Caco-2 (cell line): ENCODE measurements at regions not wholly inside any gene's neighbourhood (a gene's known extent, or its start where the extent isn't known, plus 50 kb on each side); places are given as distances from the start of the nearest gene placed in this dataset.

ENCODE experiments used
- BruUV-seq: library from RNA; stranded (reverse); fragments of 400-500 nt; replicated peaks from 2 replicates; lab custom pipeline; 2021; lab: Mats Ljungman, UMichigan
- CTCF ChIA-PET: fragments of 300-600 bp; sonication (Branson Sonifier 250); formaldehyde crosslinking; loops from one replicate; lab custom pipeline; 2022; ENCODE audit warnings: antibody characterized with exemption; lab: Charles Lee
- POLR2A ChIA-PET: fragments of 300-600 bp; sonication (Branson Sonifier 250); formaldehyde crosslinking; loops from one replicate; lab custom pipeline; 2022; ENCODE audit warnings: antibody characterized with exemption; lab: Charles Lee
- DNase-seq, 2 experiments: peaks; one replicate each; pipeline versions ENCODE4 v3.0.0 to v3.0.0-alpha.2; 2020 to 2022
- H3K27me3 ChIP-seq: replicated peaks from 2 replicates; pipeline ENCODE4 v1.6.0; 2011; ENCODE audit warnings: low read length; ENCODE audit not compliant: control insufficient read depth, insufficient read depth
- H3K36me3 ChIP-seq: 2 replicates; pipeline ENCODE4 v1.5.1; 2011; ENCODE audit warnings: low read length; ENCODE audit not compliant: control insufficient read depth, insufficient read depth
- H3K4me1 ChIP-seq: fragments of 250-450 bp; sonication (Bioruptor Pico); 2 replicates; pipeline ENCODE4 v1.5.1; 2020; ENCODE audit warnings: mild to moderate bottlenecking
- H3K4me3 ChIP-seq: 2 replicates; pipeline ENCODE4 v1.5.1; 2011; ENCODE audit warnings: low read depth, mild to moderate bottlenecking, control low read depth, low read length
- H3K9me3 ChIP-seq: fragments of 250-450 bp; sonication (Bioruptor Pico); 2 replicates; pipeline ENCODE4 v1.5.1; 2020; ENCODE audit warnings: mild to moderate bottlenecking, moderate library complexity
- H3K27ac Mint-ChIP-seq: one replicate; pipeline ENCODE4 v1.8.0; 2022; ENCODE audit warnings: mixed read lengths; ENCODE audit not compliant: unreplicated experiment
- H3K27me3 Mint-ChIP-seq: one replicate; pipeline ENCODE4 v1.8.0; 2022; ENCODE audit warnings: mixed read lengths; ENCODE audit not compliant: insufficient read depth, unreplicated experiment
- H3K36me3 Mint-ChIP-seq: one replicate; pipeline ENCODE4 v1.8.0; 2022; ENCODE audit warnings: mild to moderate bottlenecking, mixed read lengths; ENCODE audit not compliant: insufficient read depth, unreplicated experiment
- H3K4me1 Mint-ChIP-seq: one replicate; pipeline ENCODE4 v1.8.0; 2022; ENCODE audit warnings: low read depth, mixed read lengths; ENCODE audit not compliant: unreplicated experiment
- H3K4me3 Mint-ChIP-seq: one replicate; pipeline ENCODE4 v1.8.0; 2022; ENCODE audit warnings: mild to moderate bottlenecking, moderate library complexity, mixed read lengths; ENCODE audit not compliant: unreplicated experiment
- H3K9me3 Mint-ChIP-seq: one replicate; pipeline ENCODE4 v1.8.0; 2022; ENCODE audit warnings: mixed read lengths; ENCODE audit not compliant: unreplicated experiment
- intact Hi-C: fragments of 100-400 bp; cut with micrococcal nuclease; formaldehyde crosslinking; loops from one replicate; pipeline ENCODE4 v1.10.0; 2022; ENCODE audit not compliant: unreplicated experiment
- TF ChIP-seq, protein P1 (sequence below), 2 experiments: fragments of 200-600 bp in 1 of 2; IDR thresholded peaks; 1 replicate in 1 of 2; 2 replicates in 1 of 2; pipeline versions ENCODE4 v1.5.1 to v1.8.0; 2011 to 2022; ENCODE audit warnings: antibody characterized with exemption in 1 of 2, control low read depth in 1 of 2, inconsistent platforms in 1 of 2, low read depth in 1 of 2, low read length in 1 of 2, mild to moderate bottlenecking in 1 of 2, moderate library complexity in 1 of 2; ENCODE audit not compliant: insufficient read depth in 1 of 2, severe bottlenecking in 1 of 2, unreplicated experiment in 1 of 2

DNA sequence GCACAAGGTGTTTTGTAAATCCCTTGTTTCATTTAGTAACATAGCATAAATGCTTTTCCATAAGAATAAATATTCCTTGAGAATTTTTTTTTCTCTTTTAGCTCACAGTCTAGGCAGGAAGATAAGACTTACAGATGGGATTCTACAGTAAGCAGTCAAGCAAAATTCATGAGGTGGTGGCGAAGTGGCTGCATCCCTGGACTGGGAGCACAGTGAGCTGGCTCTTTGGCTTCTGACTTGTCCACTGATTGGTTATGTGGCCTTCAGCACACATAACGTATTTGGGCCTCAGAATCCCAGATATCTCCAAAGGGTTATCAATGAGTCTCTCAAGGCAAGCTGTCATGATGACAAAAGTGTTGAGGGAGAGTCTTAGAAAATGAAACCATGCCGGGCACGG, 99.8 kb downstream of the EBNA1BP2 start:
- H3K27me3 Mint-ChIP-seq: no peaks in the 10 kb centered on the region
- ChIA-PET POLR2A (no interaction called here), CTCF (interaction anchor here (0.6 to 5.3 kb wide), 5 partner anchors 62 to 158 kb away, joined by 6 to 137 read pairs (median 22); no protein-coding TSS in a partner anchor)
- peak overlapping the region; percentile 24 for H3K27ac Mint-ChIP-seq
- H3K4me3 Mint-ChIP-seq: no peak overlapping the region
- peaks cover 52% of the 10 kb centered on the region for H3K4me1 ChIP-seq
- no peaks in the 10 kb centered on the region for H3K27me3 ChIP-seq
- H3K9me3 ChIP-seq: no peaks in the 10 kb centered on the region
- intact Hi-C loops: loop anchor here (2.0 kb wide), 1 partner anchor 114 kb away; the partner anchor contains the start of gene SLC2A1
- no TSS peak for BruUV-seq
- no peak for DNase-seq
- H3K4me1 Mint-ChIP-seq: peaks cover 36% of the 10 kb centered on the region
- TF ChIP-seq, protein P1, sequence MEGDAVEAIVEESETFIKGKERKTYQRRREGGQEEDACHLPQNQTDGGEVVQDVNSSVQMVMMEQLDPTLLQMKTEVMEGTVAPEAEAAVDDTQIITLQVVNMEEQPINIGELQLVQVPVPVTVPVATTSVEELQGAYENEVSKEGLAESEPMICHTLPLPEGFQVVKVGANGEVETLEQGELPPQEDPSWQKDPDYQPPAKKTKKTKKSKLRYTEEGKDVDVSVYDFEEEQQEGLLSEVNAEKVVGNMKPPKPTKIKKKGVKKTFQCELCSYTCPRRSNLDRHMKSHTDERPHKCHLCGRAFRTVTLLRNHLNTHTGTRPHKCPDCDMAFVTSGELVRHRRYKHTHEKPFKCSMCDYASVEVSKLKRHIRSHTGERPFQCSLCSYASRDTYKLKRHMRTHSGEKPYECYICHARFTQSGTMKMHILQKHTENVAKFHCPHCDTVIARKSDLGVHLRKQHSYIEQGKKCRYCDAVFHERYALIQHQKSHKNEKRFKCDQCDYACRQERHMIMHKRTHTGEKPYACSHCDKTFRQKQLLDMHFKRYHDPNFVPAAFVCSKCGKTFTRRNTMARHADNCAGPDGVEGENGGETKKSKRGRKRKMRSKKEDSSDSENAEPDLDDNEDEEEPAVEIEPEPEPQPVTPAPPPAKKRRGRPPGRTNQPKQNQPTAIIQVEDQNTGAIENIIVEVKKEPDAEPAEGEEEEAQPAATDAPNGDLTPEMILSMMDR (IDR thresholded peaks at IDR 0.05; ENCODE audit: insufficient read depth in 1 of 2, low read depth in 1 of 2, low read length in 1 of 2, severe bottlenecking in 1 of 2, unreplicated experiment in 1 of 2): no peak
- no peaks in the 10 kb centered on the region for H3K36me3 Mint-ChIP-seq
- no peaks in the 10 kb centered on the region for H3K9me3 Mint-ChIP-seq
- H3K36me3 ChIP-seq: no peaks in the 10 kb centered on the region
- H3K4me3 ChIP-seq: no peak overlapping the region

DNA sequence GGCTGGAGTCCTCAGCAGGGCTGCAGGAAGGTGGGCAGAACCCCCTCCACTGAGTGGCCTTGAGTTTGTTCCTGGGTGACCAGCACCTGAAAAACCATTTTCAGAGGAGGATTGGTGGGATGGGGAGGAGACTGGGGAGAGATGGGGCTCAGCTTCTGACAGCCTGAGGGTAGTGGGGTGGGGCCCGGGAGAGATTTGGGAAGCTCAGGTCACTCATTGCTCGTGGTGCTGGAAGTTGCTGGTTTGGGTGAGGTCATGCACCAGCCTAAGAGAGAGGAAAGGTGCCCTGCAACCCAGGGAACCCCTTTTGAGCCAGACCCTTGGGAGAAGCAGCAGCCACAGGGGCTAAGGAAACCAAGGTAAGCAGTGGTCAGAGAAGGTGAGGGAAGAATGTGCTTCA, 100.8 kb downstream of the EBNA1BP2 start:
- DNase-seq: no peak
- H3K4me3 Mint-ChIP-seq: peak overlapping the region; percentile 18
- Histone ChIP-seq H3K36me3 (no peaks in the 10 kb centered on the region), H3K27me3 (no peaks in the 10 kb centered on the region), H3K4me3 (no peak overlapping the region), H3K9me3 (no peaks in the 10 kb centered on the region), H3K4me1 (peaks cover 52% of the 10 kb centered on the region)
- ChIA-PET POLR2A (no interaction called here), CTCF (interaction anchor here (5.3 kb wide), 1 partner anchor 157 kb away, joined by 137 read pairs; no protein-coding TSS in a partner anchor)
- H3K36me3 Mint-ChIP-seq: no peaks in the 10 kb centered on the region
- intact Hi-C loops: no loop called here
- TF ChIP-seq, protein P1 (IDR thresholded peaks at IDR 0.05; ENCODE audit: insufficient read depth in 1 of 2, low read depth in 1 of 2, low read length in 1 of 2, severe bottlenecking in 1 of 2, unreplicated experiment in 1 of 2): no peak
- no TSS peak for BruUV-seq
- peak overlapping the region; percentile 24 for H3K27ac Mint-ChIP-seq
- no peaks in the 10 kb centered on the region for H3K27me3 Mint-ChIP-seq
- H3K9me3 Mint-ChIP-seq: no peaks in the 10 kb centered on the region
- peaks cover 42% of the 10 kb centered on the region for H3K4me1 Mint-ChIP-seq

DNA sequence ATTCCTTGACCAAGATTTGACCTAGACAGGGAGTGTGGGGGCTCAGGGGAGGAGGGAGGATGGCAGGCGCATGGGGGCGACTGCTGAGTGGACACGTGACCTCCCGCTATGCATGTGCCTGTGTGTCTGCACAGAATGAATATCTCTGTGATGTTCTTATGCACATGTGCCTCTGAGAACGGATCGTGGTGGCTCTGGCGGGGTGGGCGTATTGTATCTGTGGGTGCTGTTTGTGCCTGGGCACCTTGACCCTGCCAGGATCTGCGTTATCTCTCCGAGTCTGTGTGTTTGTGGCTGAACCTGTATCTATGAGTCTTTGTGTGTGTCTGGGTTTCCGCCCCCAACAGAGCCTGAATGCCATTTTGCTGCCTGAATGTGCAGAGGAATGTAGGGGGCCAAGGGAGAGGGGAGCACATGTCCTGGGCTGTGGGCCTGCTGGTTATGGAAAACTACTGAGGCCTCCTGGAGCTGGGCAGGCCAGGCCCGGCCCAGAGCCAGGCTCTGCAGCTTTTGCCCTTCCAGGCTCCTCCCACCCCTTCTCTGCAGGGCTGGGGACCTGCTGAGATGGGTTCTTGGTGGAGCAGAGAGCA, 102.5 kb downstream of the EBNA1BP2 start:
- H3K4me1 Mint-ChIP-seq: peaks cover 42% of the 10 kb centered on the region
- no peaks in the 10 kb centered on the region for H3K36me3 Mint-ChIP-seq
- ChIA-PET CTCF (no interaction called here), POLR2A (interaction anchor here (0.7 kb wide), 1 partner anchor 730 kb away, joined by 3 read pairs; no protein-coding TSS in a partner anchor)
- no peaks in the 10 kb centered on the region for H3K27me3 Mint-ChIP-seq
- Histone ChIP-seq H3K27me3 (no peaks in the 10 kb centered on the region), H3K4me3 (no peak overlapping the region), H3K4me1 (peaks cover 52% of the 10 kb centered on the region), H3K36me3 (no peaks in the 10 kb centered on the region), H3K9me3 (no peaks in the 10 kb centered on the region)
- intact Hi-C loops: loop anchor here (1.0 kb wide), 1 partner anchor 16 kb away; no protein-coding TSS in a partner anchor
- no TSS peak for BruUV-seq
- TF ChIP-seq, protein P1 (IDR thresholded peaks at IDR 0.05; ENCODE audit: insufficient read depth in 1 of 2, low read depth in 1 of 2, low read length in 1 of 2, severe bottlenecking in 1 of 2, unreplicated experiment in 1 of 2): no peak
- peak; percentile 37 to 62 for DNase-seq
- H3K27ac Mint-ChIP-seq: peak overlapping the region; percentile 85
- no peak overlapping the region for H3K4me3 Mint-ChIP-seq
- no peaks in the 10 kb centered on the region for H3K9me3 Mint-ChIP-seq
